NCI-H2107 (cell line): ENCODE measurements at regions not wholly inside any gene's neighbourhood (a gene's known extent, or its start where the extent isn't known, plus 50 kb on each side); places are given as distances from the start of the nearest gene placed in this dataset.
"Not testable (repeated sequence)": the region's sequence is repeated elsewhere in the genome, so short reads cannot be mapped to it uniquely, and the experiment has no call there.

Source experiments
- DNase-seq: peaks from one replicate; lab custom pipeline; 2025; lab: John Stamatoyannopoulos, UW

DNA sequence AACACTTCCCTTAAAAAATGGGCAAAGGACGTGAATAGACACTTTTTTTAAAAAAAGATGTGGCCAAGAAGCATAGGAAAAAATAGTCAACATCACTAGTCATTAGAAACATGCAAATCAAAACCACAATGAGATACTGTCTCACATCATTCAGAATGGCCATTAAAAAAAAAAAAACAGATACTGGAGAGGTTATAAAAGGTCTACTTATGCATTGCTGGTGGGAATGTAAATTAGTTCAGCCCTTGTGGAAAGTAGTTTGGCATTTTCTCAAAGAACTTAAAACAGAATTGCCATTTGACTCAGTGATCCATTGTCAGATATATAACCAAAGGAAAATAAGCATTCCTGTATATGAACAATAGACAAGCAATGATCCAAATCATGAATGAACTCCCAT, 352.8 kb upstream of the EPHA5 start:
- DNase-seq: no peak

DNA sequence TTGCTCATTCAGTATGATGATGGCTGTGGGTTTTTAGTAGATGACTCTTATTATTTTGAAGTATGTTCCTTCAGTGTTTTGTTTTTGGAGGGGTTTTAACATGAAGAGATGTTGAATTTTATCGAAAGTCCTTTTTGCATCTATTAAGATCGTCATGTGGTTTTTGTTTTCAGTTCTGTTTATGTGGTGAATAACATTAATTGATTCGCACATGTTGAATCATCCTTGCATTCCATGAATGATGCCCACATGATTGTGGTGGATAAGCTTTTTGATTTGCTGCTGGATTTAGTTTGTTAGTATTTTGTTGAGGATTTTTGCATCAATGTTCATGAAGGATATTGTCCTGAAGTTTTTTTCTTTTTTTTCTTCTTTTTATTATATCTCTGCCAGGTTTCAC, 347.4 kb upstream of the EPHA5 start:
- no peak for DNase-seq

DNA sequence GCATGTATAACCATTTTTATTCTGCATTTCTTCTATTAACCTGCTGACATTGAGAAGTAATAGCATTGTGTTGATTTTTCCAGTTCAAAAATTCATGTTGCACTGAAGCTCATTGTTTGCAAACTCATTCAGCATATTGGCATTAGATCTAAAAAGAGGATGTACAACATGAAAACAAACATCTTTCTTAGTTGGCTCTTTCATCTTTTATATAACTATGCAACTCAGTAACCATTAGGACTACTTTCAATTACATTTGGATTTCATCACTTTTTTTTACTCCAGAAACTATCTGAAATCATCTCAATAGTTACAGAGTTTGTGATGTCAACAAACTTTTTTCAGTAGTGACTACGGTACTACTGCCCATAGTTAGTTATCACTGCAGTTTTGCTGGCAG, 346.0 kb upstream of the EPHA5 start:
- DNase-seq: no peak

DNA sequence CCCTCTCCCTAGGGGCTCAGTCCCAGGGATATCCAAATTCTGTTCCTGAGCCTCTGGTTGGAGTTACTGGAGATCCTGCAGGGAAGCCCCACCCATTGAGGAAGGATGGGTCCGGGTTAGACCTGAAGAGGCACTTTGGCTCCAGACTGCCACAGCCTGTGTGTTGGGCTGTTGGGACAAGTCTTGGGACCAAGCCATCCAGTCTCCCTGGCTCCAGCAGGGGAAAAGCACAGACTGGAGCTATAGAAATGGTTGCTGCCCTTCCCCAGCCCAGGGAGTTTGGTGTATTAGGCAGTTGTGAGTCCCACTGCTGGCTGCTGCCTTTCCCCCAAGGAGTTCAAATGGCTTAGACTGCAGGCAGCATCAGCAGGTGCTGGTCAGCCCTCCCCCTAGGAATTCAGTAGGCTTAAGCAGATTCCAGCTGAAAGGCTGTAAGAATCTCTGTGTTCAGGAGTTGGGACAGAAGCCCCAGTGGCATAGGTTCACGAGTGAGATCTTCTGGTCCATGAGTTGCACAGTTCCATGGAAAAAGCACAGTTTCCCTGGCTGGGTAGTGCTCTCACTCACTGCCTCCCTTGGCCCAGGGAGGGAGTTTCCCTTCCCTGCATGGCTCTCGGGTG, 344.0 kb upstream of the EPHA5 start:
- DNase-seq: no peak

DNA sequence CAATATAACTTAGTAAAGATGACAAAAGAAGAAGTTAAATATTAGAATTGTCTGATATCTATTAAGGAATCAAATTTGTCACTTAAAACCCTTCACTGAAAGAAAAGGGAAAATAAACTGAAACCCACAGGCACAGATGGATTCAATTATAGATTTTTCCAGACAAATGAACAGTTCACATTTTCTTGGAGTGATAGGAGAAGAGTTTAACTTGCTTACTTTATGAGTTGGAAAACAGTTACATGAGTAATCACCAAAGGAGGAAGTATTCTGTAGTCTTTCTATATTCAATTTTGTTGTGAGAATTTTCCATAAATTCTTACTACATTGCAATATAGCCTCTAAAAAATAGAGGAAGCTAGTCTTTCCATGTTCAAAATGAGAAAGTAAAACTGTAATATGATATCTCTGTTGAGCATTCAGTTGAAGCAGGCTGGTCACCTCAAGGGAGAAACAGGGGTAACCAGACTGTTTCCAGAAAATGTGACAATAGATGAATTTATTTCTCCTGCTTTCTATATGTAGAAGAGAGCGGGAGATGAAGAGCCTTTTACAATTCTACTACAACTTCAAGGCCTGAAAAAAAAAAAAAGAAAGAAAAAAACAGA, 330.3 kb upstream of the EPHA5 start:
- no peak for DNase-seq

DNA sequence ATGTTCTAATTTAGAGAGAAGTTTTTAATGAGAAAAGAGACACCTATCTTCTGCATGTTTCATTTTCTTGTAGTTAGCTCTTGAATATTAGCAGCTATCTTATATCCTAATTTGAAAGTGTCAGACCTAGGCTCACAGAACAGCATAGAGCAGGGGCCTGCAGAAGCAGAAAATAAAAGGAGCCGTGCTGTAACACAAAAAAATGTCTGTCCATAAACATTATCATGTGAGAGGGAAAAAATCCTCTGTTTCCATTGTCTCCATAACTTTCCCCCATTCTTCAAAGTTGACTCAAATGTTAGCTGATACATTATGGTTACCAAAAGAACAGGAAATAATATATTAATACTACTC, 329.2 kb upstream of the EPHA5 start:
- no peak for DNase-seq

DNA sequence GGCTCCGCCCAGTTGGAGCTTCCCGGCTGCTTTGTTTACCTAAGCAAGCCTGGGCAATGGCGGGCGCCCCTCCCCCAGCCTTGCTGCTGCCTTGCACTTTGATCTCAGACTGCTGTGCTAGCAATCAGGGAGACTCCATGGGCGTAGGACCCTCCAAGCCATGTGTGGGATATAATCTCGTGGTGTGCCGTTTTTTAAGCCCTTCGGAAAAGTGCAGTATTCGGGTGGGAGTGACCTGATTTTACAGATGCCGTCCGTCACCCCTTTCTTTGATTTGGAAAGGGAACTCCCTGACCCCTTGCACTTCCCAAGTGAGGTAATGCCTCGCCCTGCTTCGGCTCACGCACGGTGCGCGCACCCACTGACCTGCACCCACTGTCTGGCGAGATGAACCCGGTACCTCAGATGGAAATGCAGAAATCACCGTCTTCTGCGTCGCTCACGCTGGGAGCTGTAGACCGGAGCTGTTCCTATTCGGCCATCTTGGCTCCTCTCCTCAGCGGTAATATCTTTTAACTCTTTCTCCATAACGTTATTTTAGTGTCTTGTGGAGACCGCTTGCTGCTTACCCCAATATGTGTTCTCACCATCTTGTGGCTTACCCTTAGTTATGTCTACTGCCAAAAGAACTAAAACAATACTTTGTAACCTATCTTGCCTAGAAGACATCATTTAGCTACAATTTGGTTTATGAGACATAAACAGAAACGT, 328.7 kb upstream of the EPHA5 start:
- DNase-seq: not testable (repeated sequence)

DNA sequence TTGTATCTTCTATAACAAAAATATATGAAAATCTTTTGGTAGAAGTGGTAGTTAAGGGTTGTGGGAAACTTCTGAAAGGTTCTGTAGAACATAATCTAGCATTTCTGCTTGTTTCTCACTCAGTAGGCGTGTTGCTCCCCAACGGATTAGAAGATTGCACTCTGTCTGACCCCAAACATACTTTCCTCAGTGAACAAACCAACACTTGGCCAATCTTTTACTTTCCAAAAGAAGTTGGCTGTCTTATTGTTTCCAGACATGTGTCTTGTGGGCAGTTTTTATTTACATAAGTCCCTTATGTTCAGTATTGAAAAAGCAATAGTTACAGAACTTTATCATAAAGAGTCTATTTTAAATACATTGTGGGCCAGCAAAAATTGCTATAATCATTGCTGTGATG, 312.8 kb upstream of the EPHA5 start:
- no peak for DNase-seq

DNA sequence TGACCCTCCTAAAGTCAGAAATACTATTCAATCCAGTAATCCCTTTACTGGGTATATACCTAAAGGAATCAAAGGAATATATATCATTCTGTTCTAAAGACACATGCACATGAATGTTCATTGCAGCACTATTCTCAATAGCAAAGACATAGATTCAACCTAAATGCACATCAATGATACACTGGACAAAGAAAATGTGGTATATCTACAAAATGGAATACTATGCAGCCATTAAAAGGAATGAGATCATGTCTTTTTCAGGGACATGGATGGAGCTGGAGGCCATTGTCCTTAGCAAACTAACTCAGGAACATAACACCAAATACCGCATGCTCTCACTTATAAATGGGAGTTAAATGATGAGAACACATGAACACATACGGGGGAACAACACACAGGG, 306.0 kb upstream of the EPHA5 start:
- DNase-seq: no peak

DNA sequence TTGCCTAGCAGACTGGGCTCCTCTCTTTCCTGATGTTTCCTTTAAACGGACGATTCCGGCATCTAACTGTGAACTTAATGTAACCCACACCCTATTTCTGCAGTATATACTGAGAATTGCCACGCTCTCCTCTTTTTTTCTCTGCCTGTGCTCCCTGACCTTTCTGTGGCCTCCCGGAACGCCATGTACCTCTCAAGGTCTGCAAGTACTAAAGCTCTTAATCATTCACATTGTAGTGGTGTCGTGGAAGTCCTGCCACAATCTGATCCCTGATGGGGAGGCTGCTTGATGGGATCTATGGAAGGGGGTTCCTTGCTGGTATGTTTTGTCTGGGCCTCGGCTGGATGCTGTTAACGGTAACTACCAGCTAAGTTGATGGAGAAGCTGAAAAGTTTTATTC, 302.9 kb upstream of the EPHA5 start:
- DNase-seq: no peak

DNA sequence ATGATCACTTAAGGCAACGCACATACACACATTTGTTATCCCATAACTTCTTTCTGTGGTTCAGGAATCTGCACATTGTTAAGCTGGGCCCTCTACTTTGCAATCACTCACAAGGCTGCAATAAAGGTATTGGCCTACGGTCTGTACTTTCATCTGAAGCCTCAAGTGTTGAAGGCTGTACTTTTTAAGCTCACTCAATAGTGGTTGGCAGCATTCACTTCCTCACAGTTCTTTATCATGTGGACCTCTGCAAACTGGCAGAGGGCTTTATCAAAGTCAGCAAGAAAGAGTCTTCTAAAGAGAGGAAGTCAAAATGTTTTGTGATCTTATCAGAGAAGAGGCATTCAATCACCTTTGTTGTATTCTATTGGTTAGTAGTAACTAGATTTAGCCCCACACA, 301.4 kb upstream of the EPHA5 start:
- DNase-seq: no peak

DNA sequence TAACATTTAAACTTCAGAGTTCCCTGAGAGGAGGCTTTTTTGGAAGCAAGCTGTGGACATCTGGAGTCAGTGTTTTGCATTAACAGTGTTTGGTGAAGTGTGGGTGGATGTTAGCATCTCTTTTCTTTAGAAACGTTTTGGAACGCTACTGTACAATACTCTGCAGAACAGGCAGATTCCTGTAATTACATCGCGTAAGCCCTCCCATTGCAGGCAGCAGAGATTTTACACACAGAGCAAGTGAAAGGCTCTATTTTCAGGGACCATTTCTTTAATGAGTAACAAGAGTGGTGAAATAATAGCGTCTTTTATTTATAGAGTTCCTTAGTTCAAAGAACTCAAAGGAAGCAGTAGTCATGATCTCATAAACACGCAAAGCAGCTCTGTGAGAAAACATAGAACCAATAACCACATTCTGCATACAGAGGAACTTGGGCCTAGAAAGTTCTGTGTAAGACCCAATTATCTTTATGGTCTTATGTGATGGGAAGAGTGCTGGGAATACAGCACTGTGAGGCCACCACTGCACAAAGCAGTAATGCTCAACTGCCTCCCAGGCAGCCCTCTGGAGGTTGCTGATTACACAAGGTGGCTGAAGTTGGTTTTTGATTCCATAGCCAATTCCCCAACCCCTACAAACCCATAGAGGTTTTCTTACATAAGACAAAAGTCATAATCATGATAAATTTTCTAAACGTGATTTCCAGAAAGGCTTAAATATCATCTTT, 298.7 kb upstream of the EPHA5 start:
- no peak for DNase-seq

DNA sequence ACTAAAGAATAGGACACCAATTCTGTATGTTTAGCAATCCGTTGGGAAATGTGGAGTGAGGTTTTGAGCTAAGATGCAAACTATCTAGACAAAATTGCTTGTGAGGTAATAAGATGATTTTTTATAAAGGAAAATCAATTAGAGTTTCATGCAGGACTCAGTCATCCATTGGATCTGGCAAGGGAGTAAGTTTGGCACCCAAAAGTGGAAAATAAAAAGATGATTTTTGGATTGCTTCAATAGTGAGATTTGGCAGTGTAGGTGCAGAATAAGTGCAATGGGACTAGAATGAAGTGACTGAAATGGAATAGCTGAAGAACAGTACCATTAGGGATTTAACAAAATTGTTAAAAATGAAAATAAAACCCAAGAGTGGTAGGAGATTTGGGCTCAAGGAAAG, 290.5 kb upstream of the EPHA5 start:
- DNase-seq: no peak

DNA sequence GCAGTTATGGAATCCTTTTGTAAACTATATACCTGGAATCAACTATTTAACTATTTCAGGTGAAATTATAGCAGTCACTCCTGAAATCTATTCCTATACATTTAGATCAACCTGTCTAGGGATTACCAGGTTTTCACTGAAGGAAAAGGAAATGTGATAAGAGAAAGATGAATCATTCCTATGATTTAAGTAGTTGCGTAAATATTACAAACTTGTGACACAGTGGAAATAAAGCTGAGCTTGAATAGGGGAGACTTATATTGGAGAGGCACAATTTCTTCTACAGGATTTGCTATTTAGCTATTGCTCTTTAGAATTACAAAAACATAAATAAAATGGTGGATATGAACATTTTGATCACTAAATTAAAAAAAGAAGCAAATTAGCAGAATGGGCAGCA, 284.1 kb upstream of the EPHA5 start:
- DNase-seq: no peak

DNA sequence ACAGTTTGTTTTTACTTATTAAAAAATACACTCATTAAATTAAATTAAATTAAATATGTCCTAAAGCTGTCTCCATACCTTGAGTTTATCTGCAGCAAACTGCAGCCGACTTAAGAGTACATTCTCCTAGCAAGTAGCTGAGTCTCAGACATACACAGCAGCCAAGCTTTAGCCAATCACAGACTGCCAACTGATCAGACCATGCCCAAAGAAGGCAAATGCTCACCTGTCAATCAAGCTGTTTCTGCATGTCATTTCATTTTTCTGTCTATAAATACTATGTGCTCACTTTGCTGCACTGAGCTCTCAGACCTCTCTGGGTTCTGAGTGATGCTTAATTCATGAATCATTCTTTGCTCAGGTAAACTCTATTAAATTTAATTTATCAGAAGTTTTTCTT, 280.9 kb upstream of the EPHA5 start:
- no peak for DNase-seq

DNA sequence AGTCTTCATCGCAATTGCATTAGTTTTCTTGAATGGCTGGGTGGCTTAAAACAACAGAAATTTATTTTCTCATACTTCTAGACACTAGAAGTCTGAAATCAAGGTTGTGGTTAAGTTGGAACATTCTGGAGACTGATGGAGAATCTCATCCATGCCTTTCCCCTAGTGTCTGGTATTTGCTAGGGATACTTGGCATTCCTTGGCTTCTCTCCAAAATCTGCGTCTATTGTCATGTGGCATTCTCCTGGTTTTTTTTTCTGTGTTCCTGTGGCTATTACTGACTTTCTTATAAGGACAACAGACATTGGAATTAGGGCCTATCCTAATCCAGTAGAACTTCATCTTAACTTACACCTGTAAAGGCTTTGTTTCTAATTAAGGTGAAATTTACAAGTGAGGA, 272.8 kb upstream of the EPHA5 start:
- no peak for DNase-seq

DNA sequence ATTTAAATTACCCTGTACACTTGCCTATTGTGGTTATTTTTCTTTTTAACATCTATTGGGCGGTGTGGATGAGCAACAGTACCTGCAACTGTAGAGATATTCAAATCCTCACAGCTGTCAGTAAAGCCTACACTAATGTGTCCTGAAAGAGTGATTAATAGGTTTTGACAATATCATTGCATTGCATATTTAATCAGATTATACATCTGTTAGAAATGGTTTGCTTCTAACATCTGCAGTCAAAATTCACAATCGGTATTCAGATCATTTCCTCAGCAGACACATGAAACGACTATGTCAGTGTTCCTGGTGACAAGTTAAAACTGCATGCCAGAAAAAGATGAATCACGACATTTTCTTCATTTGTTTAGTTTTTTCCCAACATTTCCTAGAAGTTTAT, 254.6 kb upstream of the EPHA5 start:
- no peak for DNase-seq

DNA sequence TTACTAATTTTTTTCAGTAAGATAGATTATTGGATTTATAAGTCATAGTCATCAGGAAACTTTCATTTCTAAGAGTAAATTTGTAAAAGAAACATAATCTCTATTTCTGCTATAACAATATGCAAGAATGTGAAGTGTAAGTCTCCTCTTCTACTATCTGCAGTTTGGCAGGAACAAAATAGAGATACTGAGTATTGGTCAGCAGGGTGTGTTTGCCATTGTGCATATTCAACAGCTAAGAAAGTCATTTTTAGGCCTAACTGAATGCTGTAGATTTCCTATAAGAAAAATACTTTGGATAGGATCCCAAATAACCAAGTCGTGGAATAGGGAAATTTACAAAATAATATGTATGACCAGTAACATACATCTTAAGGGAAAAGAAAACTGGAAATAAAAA, 253.3 kb upstream of the EPHA5 start:
- DNase-seq: no peak

DNA sequence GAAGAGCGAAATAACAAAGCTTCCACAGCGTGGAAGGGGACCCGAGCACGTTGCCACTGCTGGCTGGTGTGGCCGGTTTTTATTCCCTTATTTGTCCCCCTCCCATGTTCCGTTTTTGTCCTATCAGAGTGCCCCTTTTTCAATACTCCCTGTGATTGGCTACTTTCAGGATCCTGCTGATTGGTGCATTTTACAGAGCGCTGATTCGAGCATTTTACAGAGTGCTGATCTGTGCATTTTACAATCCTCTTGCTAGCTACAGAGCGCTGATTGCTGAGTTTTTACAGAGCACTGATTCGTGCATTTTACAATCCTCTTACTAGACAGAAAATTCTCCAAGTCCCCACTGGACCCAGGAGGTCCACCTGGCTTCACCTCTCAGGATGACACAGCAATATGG, 250.9 kb upstream of the EPHA5 start:
- DNase-seq: no peak

DNA sequence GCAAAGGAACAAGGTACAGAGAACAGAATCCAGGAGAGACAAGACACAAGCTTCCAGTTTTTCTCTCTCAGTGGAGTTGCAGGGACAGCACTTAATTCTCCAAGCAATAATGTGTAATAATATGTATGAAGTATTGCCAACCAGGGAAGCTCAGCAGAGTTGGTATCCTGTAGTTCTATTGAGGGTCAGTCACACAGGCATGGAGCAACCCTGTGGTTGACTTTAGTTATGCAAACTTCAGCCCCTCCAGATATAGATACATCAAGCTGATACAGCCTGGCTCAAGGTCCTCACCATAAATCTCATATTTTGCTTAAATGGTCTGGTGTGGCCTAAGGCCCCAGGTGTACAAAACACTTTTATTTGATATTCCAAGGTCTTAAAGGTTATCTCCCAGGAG, 248.6 kb upstream of the EPHA5 start:
- DNase-seq: no peak

DNA sequence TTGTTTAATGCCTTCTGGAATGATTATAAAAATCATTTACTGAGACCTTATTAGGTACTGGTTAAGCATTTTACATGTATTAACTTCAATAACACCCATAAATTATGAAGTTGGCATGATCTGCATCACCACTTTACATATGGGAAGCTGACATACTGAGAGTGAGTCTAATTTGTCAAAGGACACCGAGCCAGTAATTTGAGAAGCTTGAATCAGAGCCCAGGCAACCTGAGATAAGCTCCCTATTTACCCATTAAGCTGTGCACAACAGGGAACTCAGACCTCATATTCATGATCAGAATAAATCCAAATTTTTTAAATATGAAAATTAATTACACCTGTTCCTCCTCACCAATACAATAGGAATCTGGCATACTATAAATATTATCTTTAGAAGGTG, 247.9 kb upstream of the EPHA5 start:
- DNase-seq: no peak

DNA sequence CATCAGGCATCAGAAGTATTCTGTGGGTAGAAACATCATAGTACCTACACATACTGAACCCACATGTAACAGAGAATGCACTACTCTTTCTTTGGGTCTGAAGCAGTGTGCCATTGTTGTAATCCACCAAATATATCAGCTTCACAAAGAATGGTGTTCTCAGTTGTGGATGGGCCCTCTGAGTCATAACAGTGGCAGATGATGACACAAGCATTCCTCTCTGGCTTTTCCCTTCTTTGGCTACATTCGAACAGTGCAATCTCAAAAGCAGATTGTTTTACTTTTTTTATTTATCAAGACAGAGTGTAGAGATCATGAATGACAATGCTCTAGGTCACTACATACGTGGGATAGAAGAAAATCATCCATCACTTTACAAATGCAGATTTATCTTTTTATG, 247.2 kb upstream of the EPHA5 start:
- no peak for DNase-seq

DNA sequence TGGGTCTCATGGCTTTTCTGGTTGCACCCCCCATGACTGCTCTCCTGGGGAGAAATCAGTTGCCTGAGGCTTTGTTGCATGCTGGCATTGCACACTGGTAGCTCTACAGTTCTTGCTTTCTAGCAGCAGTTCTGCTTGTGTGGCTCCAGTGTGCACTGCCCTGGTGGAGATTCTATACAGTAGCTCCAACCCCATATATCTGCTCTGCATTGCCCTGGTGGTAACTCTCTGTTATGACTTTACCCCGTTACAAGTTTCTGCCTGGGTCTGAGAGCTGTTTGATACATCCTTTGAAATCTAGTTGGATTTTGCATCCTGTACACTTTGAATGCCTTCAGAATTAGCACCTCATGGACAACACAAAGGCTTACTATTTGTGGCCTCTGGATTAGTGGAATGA, 241.4 kb upstream of the EPHA5 start:
- DNase-seq: no peak
